T-helper 1 cell (primary cell): ENCODE measurements at regions not wholly inside any gene's neighbourhood (a gene's known extent, or its start where the extent isn't known, plus 50 kb on each side); places are given as distances from the start of the nearest gene placed in this dataset.
"Not testable (repeated sequence)": the region's sequence is repeated elsewhere in the genome, so short reads cannot be mapped to it uniquely, and the experiment has no call there.

Experiments used
- DNase-seq, 5 donors: peaks; one replicate each; pipeline ENCODE4 v3.0.0-alpha.2; 2012 to 2020

DNA sequence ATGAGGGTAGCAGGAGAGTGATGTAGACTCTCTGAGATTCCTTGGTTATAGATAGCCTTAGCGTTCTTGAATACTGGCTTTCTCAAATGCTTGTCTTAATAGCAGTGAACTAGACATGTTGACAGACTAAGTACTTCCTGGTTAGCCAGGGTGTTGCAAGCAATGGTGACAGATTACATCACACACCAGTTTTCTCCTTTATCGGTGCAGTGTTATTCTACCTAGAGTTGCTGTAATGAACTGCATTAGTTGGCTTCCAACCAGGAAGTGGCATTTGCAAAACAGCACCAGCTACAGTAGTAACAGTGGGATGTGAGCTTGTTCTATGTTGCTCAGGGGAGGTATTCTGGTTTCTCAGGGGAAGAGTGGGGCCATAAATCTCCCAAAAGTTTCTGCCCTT lies 582.2 kb upstream of the DDX18 start:
- DNase-seq = no peak

DNA sequence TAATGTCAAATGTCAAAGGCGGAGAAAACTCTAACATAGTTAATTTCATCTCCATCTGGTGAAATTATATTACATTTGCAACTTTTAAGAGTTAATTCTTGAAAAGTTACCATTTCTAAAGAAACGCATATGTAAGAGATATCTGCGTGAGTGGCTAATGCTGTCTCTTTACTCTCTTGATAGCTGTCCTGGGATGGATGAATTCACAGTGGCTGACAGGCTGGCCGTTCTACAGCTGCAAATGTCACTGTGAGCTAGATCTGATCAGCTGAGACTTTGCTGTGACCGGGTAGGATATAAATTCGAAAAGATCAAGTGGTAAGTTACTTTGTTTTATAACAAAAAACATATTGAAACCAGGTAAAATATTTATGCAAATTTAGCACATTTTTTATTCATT lies 557.1 kb upstream of the DDX18 start:
- DNase-seq = no peak

- no peak for DNase-seq
These were observed 544.9 kb upstream of the DDX18 start for GRCh38 chr2:117269574-117269973.

DNA sequence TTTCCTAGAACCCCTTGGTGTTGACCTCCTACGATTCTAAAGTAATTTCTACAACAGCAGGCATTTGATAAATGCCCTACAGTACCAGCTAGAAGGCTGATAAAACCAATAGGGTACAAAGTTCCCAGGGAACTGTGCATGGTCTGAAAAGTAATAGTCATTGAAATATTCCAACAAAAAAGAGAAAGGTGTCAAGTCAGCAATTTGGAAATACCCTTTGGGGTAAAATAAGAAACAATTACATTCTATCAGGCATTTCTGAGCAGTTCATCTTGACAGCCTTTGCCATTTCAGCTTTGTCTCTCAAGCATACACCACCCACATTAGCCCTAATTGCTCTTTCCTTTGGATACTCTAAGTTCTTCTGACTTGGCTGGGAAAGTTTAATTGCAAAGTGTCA lies 542.9 kb upstream of the DDX18 start:
- no peak for DNase-seq

DNA sequence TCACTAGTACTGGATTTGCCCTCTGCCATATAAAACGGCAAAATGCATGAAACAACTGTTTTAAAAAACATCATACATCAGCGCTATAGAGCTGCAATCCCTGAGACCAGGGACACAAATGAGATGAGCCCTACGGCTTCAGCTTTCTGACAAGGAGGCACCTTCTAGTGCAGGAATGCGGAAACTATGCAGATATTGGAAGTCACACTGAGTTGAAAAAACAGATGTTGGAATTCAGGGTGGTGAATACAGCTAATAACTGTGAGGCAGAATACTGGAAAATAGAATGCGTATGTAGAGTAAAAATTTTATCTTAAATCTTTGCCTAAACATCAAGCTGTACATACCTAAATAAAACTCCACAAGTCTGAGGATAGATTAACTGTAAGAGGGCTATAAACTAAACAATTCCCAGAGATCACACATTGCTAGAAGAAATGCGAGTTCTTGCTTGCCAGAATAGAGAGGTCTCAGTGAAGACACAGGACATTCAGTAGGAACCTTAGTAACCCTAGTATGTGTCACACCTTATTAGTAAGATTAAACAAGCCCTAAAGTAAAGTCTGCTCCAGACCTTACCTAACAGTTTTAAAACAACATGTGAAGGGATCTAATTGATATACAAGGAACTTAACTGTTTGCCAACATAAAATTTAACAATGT lies 541.4 kb upstream of the DDX18 start:
- DNase-seq = no peak

DNA sequence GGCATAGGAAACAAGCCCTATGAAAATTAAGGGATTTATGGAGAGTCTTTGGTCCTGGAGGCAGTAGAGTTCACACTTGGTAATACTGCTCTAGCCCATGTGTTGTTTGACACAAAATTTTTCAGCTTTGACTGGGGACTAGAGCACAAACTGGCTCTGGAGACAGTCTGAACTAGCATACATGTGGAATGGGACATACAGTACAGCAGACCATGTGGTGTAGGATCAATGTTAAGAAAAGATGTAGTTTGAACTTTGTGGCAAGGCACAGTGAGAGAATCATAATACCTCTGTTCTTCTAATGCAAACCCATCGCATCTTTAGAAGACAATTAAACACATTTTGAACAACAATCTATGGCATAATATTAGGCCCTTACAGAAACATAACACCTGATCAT lies 521.5 kb upstream of the DDX18 start:
- DNase-seq = no peak

DNA sequence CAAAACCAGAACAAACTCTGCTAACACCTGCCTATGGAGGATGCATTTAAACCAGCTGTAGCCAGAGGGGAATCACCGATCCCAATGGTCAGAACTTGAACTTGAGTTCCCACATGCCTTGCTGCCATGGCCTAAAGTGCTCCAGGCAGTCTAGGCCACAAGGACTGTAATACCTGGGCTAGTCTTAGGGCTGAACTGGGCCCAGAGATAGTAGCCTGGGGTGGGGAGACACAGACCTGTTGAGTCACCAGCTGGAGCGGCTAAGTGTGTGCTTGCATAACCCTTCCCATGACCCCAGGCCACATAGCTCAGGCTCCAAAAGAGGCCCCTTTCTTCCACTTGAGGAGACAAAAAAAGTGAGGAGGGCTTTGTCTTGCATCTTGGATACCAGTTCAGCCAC lies 515.0 kb upstream of the DDX18 start:
- DNase-seq = no peak

- DNase-seq = no peak
These were observed 505.4 kb upstream of the DDX18 start for GRCh38 chr2:117308861-117309770.

GRCh38 chr2:117321816-117322215 lies 492.7 kb upstream of the DDX18 start:
- DNase-seq = no peak

- no peak for DNase-seq
These were observed 491.2 kb upstream of the DDX18 start for GRCh38 chr2:117323331-117323730.

- DNase-seq = no peak
These were observed 483.9 kb upstream of the DDX18 start for GRCh38 chr2:117330641-117331040.

GRCh38 chr2:117335967-117336366 lies 478.5 kb upstream of the DDX18 start:
- no peak for DNase-seq

DNA sequence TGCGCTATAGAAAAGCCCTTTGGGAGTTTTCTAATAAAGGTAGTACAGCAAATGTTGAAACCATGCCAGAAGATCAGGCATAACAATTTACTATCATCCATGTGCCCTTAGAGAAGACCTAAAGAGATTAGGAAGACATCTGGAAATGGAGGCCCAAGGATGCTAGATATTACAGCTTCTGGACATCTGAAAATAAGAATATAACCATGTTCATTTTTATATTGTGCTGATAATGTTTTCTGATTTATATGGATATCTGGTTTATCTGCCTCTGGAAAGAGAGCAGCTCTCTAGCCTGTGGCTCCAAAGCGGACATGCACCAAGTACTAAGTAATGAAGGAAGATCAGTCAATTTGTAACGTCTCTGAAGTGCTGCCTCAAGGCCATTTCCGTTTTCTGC lies 478.0 kb upstream of the DDX18 start:
- DNase-seq = no peak

DNA sequence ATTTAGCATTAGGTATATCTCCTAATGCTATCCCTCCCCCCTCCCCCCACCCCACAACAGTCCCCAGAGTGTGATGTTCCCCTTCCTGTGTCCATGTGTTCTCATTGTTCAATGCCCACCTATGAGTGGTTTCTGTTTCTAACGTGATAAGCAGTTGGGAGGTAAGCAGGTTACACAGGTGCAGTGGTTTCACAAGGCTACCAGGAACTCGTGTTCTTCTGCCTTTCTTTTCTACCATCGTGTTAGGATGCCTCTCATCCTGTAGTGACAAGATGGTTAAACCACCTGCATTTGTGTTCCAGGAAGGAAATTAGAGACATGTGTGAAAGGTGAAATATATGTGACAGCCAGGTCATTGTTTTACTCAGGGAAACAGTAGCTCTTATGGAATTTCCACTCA lies 476.5 kb upstream of the DDX18 start:
- DNase-seq = not testable (repeated sequence)

GRCh38 chr2:117339980-117340379 lies 474.5 kb upstream of the DDX18 start:
- DNase-seq = no peak

DNA sequence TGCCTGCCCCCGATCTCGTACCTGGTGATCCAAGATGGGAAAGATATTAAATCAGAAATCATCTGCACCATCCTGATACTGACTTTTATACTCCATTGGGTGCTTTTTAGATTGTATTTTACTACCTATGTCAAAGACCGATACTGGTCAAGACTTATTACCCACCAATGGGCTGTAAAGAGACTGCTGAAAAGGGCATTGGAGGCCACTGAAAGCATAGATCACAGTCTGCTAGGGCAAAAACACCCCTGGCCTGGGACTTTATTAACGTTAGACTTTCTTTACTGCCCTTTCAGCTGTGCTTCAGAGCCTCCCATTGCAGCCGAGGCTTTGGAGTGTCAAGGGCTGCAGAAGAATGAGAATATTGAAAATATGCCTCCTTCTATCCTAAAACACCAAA lies 472.8 kb upstream of the DDX18 start:
- no peak for DNase-seq

- no peak for DNase-seq
These were observed 472.1 kb upstream of the DDX18 start for GRCh38 chr2:117342415-117342814.

- DNase-seq = no peak
These were observed 464.8 kb upstream of the DDX18 start for GRCh38 chr2:117349687-117350086.

DNA sequence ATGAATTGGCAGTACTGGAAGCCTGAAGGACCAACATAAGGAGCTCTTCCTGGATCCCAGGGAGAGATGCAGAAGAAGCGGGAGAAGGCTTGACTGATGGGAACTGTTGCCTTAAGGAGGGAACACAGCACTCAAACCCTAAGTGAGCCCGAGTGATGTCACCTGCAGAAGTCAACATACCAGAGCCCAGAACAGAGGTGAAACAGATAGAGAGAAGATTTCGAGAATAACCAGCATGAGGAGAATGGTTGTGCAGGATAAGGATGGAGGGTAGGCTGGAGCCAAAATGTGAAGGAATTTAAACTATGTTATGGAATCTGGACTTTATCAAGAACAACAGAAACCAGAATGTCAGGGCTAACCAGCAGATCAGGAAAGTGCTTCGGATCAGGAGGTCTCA lies 463.1 kb upstream of the DDX18 start:
- no peak for DNase-seq

DNA sequence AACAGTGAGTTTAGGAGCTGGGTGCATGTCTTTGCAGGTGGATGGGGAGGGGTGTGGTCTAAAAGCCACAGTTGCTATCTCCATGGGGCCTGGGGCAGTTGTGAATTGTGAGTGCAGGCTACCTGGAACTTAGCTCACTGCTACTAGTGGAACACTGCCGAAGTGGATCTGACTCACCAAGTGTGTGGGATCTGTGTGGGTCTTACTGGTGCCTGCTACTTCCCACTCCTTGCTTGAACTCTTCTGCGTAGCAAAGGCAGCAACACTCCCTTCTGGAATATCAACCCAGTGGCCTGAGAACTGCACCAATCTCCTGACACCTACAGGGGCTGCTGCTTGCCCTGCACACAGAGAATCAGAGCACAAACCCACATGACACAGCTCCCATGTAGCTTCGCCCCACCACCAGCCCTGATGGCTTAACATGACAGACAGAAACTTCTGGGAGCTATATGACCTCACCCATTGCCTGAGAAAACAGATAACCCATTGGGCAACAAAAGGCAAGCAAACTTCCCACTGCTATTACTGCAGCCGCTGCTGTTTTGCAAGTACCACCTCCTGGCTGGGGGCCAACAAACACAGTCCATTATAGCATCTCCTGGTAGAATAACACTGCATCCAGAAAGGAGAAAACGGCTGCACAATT lies 455.1 kb upstream of the DDX18 start:
- DNase-seq = no peak

DNA sequence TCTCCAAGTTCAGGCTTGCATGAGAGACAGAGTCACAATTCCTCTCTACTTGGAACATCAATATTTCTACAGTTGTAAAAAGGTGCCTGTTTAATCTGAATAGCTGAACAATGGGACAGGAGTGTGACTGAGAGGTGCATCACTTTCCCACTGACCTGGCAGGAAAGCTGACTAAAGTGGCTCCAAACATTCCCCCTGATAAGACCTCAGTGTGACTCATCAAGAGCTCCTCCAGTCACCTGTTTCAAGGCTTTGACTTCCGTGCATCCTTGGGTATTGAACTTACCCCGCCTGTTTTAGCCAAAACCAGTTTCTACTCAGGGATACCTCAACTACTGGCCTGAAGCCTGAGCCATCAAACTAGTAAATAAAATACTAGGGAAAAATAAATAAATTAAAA lies 453.9 kb upstream of the DDX18 start:
- no peak for DNase-seq

DNA sequence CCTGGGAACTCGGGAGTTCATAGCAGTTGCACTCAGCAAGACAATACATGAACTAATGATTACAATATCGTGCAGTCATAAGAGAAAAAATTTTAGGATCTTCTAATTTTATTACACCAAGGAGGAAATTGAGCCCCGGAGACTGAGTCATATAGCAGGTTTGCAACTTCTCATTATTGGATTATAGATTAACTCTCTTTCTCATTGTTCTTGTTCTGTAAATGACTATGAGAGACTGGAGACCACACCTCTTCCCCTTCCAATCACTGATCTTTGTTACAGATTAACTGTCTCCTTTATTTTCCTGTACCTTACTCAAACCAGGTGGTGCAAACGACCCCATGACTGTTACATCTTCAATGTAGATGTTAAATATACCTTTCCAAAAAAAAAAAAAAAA lies 435.8 kb upstream of the DDX18 start:
- no peak for DNase-seq

GRCh38 chr2:117379928-117380327 lies 434.6 kb upstream of the DDX18 start:
- no peak for DNase-seq

DNA sequence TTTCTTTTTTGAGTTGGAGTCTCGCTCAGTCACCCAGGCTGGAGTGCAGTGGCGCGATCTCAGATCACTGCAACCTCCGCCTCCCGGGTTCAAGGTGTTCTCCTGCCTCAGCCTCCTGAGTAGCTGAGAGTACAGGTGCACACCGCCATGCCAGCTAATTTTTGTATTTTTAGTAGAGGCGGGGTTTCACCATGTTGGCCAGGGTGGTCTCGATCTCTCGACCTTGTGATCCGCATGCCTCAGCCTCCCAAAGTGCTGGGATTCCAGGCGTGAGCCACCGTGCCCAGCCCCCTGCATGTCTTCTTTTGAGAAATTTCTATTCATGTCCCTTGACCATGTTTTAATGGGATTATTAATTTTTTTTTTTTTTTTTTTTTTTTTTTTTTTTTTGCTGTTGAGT lies 430.5 kb upstream of the DDX18 start:
- not testable (repeated sequence) for DNase-seq
